Osteoblast (primary cell): ENCODE measurements at regions not wholly inside any gene's neighbourhood (a gene's known extent, or its start where the extent isn't known, plus 50 kb on each side); places are given as distances from the start of the nearest gene placed in this dataset.

Experiments used
- DNase-seq: peaks from one replicate; pipeline ENCODE4 v3.0.0; 2011; ENCODE audit warnings: low spot score, mixed read lengths; ENCODE audit not compliant: insufficient read length; ENCODE audit errors: missing footprints
- H2AFZ ChIP-seq: 2 replicates; pipeline ENCODE4 v1.6.0; 2011; ENCODE audit warnings: mild to moderate bottlenecking, low read length
- H3K27ac ChIP-seq: 2 replicates; pipeline ENCODE4 v1.5.1; 2011; ENCODE audit warnings: mild to moderate bottlenecking, low read depth, low read length, moderate library complexity
- H3K27me3 ChIP-seq: 2 replicates; pipeline ENCODE4 v1.6.0; 2012; ENCODE audit warnings: mild to moderate bottlenecking, control low read depth, inconsistent platforms, low read length, moderate library complexity; ENCODE audit not compliant: insufficient read depth
- H3K36me3 ChIP-seq: 2 replicates; pipeline ENCODE4 v1.5.1; 2011; ENCODE audit warnings: mild to moderate bottlenecking, low read length, control low read depth, moderate library complexity; ENCODE audit not compliant: insufficient read depth
- H3K4me1 ChIP-seq: 2 replicates; pipeline ENCODE4 v1.5.1; 2011; ENCODE audit warnings: mild to moderate bottlenecking, low read length, control low read depth, moderate library complexity; ENCODE audit not compliant: insufficient read depth
- H3K4me2 ChIP-seq: 2 replicates; pipeline ENCODE4 v1.6.0; 2011; ENCODE audit warnings: mild to moderate bottlenecking, low read length; ENCODE audit not compliant: insufficient read depth
- H3K4me3 ChIP-seq: fragments of 200-600 bp; sonication (generic); 3 replicates; pipeline ENCODE4 v1.5.1; 2012; ENCODE audit warnings: mild to moderate bottlenecking, low read length, inconsistent platforms; ENCODE audit not compliant: insufficient read depth
- H3K79me2 ChIP-seq: 2 replicates; pipeline ENCODE4 v1.6.0; 2012; ENCODE audit warnings: mild to moderate bottlenecking, low read length, control low read depth, inconsistent platforms; ENCODE audit not compliant: insufficient read depth
- H3K9me3 ChIP-seq: 2 replicates; pipeline ENCODE4 v1.5.1; 2011; ENCODE audit warnings: low read depth, low read length, control low read depth
- H4K20me1 ChIP-seq: 2 replicates; pipeline ENCODE4 v1.6.0; 2012; ENCODE audit warnings: mild to moderate bottlenecking, low read length, control low read depth; ENCODE audit not compliant: insufficient read depth
- CTCF ChIP-seq: IDR thresholded peaks from 2 replicates; pipeline ENCODE4 v1.5.1; 2011; ENCODE audit warnings: mild to moderate bottlenecking, low read depth, low read length, moderate library complexity; ENCODE audit errors: extremely low read depth

DNA sequence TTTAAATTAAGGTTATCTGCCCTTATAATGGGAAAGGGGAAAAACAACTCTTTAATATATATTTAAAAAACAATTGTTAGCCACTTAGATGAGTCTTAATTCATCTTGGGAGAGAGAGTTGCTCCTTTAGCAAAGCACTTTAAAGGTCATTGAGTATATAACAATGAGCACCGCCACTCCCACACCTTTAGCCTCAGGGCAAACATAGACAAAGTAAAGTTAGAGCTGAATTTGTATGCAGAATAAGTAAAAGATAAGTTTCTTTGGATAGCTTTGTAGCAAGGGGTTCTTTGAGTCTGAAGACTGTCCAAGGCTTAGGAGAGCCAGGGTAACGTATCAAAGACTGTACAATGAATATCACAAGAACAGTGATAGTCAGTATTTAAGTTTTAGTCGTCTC is 728.8 kb upstream of the LMO3 start:
- H3K27ac ChIP-seq: no peak overlapping the region
- H3K4me1 ChIP-seq: no peaks in the 10 kb centered on the region

DNA sequence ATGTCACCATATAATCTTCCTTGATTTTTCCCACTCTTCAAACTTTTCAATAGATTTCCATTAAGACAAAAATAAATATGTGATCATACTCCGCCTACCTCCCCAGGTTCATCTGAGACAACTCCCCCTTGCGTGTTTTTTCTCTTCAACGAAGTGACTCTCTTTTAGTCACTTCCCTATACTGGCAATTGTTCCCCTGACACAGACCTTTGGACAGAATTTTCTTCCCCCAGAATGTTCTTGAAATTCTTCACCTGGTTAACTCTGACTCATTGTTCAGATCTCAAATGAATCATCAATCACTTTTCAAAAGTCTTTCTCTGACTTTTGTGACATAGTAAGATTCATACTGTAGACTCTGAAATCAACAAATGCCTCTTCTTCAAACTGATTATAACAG is 727.3 kb upstream of the LMO3 start:
- Histone ChIP-seq H3K4me2 (no peak overlapping the region), H2AFZ (no peak overlapping the region), H3K27ac (no peak overlapping the region), H3K36me3 (no peaks in the 10 kb centered on the region), H4K20me1 (no peaks in the 10 kb centered on the region), H3K4me1 (no peaks in the 10 kb centered on the region), H3K27me3 (no peaks in the 10 kb centered on the region), H3K9me3 (no peaks in the 10 kb centered on the region), H3K79me2 (no peaks in the 10 kb centered on the region), H3K4me3 (no peak overlapping the region)
- no peak for DNase-seq
- TF ChIP-seq CTCF: no peak

More for the DNA sequence above, 728.8 kb upstream of the LMO3 start:
- H3K9me3 ChIP-seq: no peaks in the 10 kb centered on the region
- no peaks in the 10 kb centered on the region for H4K20me1 ChIP-seq
- H3K27me3 ChIP-seq: no peaks in the 10 kb centered on the region
- H3K4me2 ChIP-seq: no peak overlapping the region
- no peaks in the 10 kb centered on the region for H3K79me2 ChIP-seq
- no peaks in the 10 kb centered on the region for H3K36me3 ChIP-seq
- no peak for TF ChIP-seq CTCF
- no peak for DNase-seq
- H3K4me3 ChIP-seq: no peak overlapping the region
- H2AFZ ChIP-seq: no peak overlapping the region

GRCh38 chr12:17326649-17327048 is 720.7 kb upstream of the LMO3 start:
- Histone ChIP-seq H3K4me2 (no peak overlapping the region), H3K9me3 (no peaks in the 10 kb centered on the region), H3K4me1 (no peaks in the 10 kb centered on the region), H2AFZ (no peak overlapping the region), H3K4me3 (no peak overlapping the region), H3K79me2 (no peaks in the 10 kb centered on the region), H3K27me3 (no peaks in the 10 kb centered on the region), H4K20me1 (no peaks in the 10 kb centered on the region), H3K27ac (no peak overlapping the region), H3K36me3 (no peaks in the 10 kb centered on the region)
- no peak for DNase-seq
- no peak for TF ChIP-seq CTCF

DNA sequence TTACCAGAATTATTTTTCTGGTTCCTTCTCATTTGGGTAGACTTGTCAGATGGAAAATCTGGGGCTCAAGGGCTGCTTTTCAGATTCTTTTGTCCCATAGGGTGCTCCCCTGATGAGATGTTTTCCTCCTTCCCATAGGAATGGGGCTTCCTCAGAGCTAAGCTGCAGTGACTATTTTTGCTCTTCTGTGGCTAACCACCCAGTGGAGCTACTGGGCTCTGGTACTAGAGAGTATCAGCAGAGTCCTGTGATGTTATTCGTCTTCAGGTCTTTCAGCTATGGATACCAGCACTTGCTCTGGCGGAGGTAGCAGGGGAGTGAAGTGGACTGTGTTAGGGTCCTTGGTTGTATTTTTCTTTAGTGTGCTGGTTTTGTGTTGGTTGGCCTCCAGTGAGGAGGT is 716.1 kb upstream of the LMO3 start:
- Histone ChIP-seq H3K4me1 (no peaks in the 10 kb centered on the region), H3K27ac (no peak overlapping the region), H3K4me3 (no peak overlapping the region), H3K36me3 (no peaks in the 10 kb centered on the region), H3K27me3 (no peaks in the 10 kb centered on the region), H3K4me2 (no peak overlapping the region), H3K9me3 (peaks cover 2% of the 10 kb centered on the region), H4K20me1 (no peaks in the 10 kb centered on the region), H3K79me2 (no peaks in the 10 kb centered on the region), H2AFZ (no peak overlapping the region)
- no peak for DNase-seq
- no peak for TF ChIP-seq CTCF
